Hematopoietic multipotent progenitor cell treated with erythropoietin and hydrocortisone succinate and interleukin-3 and kit ligand, for 8 days (in vitro differentiated cells): ENCODE measurements at regions not wholly inside any gene's neighbourhood (a gene's known extent, or its start where the extent isn't known, plus 50 kb on each side); places are given as distances from the start of the nearest gene placed in this dataset.
"Not testable (repeated sequence)": the region's sequence is repeated elsewhere in the genome, so short reads cannot be mapped to it uniquely, and the experiment has no call there.

Experiments used
- DNase-seq: peaks from one replicate; pipeline ENCODE4 v3.0.0-alpha.2; 2015

GRCh38 chr9:39463696-39464095 lies 108.2 kb downstream of the SPATA31A1 start:
- not testable (repeated sequence) for DNase-seq

- peak; percentile 80 for DNase-seq
Observed at GRCh38 chr9:39464122-39464777, 108.8 kb downstream of the SPATA31A1 start.

DNA sequence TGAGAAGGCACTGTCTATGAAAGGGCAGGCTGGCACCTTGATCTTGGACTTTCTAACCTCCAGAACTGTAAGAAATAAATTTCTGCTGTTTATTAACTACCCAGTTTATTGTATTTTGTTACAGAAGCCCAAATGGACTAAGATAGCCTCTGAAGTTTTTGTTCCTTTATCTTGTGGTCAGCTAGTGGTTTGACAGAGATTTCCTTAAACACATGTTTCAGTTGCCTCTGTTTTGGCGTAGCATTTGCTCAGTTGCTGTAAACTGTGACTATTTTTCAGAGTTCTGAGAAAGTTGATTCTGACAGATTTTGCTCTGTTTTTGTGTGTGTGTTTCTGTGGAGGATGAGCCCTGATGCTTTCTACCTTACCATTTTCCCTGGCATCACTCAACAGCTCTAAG lies 119.0 kb downstream of the SPATA31A1 start:
- DNase-seq, result not testable (repeated sequence)

DNA sequence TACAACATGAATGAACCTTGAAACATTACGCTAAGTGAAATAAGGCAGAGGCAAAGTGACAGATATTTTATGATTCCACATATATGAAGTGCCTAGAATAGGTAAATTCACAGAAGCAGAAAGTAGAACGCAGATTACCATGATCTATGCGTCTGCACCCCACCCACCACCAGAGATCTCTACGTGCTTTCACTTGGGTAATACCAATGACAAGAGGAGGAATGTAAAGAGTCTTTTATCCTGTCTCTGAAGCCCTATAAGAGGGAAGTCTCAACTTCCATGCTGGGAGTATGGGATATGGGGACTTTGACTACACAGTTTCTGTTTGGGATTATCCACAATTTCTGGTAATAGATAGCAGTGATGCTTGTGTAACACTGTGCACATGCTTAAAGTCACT lies 127.6 kb downstream of the SPATA31A1 start:
- DNase-seq, result not testable (repeated sequence)

DNA sequence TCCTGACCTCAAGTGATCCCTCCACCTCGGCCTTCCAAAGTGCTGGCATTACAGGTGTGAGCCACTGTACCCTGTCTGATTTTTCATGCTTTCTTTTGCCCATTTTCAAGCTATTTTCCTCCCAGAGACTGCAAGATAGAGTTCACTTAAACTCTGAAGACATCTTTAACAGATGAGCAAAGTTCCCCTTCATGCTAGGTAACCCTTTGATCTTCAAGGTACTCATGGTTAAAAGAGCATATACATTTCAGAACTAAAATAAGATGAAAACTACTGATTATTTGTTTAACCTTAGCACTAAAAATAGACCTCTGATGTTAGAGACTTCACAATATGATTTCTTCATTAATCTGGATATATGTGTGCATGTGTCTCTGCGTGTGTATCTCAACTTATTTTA lies 128.4 kb downstream of the SPATA31A1 start:
- not testable (repeated sequence) for DNase-seq

DNA sequence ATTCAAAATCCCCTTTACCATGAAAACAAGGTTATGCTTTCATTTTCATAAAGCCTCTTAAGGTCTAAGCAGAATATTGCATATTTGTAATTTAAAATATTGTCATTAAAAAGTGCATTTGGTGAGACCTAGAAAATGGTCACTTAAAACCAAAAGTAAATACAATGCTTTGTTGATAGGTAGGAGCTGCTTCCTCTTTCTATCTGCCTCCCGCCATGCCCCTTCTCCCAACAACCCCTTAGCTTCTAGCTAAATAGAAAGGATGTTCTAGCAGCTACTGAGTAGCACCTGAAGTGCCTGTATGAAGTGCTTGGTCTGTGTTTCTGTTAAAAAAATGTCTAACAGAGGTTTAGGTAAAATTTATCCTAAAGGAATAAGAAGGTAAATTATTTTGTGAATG lies 128.8 kb downstream of the SPATA31A1 start:
- DNase-seq, result not testable (repeated sequence)

DNA sequence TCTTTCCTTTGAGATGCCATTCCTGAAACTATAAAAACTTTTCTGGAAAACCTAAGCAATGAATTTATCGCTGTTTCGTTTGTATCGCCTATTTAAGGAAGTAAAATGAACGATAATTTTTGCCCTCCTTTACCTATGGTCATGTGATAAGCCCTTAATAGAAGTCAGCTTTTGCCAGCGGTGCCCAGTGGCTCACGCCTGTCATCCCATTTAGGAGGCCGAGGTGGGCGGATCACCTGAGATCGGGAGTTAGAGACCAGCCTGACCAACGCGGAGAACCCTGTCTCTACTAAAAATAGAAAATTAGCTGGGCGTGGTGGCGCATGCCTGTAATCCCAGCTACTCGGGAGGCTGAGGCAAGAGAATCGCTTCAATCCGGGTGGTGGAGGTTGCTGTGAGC lies 132.0 kb downstream of the SPATA31A1 start:
- not testable (repeated sequence) for DNase-seq

DNA sequence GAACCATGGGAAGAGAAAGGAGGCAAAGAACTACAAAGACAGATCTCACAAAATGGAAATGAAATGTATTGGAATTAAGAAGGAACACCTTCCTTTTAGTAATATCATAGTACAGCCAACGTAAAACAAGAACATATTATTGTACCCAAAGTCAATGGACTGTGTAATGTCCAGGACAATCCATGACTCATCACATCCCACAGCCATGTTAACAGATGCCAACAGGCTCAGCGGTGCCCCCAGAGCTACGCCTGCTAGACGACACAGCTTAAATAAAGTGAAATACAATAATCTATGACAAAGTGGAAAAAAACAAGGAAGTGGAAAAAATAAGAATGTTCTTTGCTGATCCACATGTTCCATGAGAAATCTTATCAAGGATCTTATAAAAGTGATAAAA lies 140.8 kb downstream of the SPATA31A1 start:
- DNase-seq, result not testable (repeated sequence)

- not testable (repeated sequence) for DNase-seq
Observed at GRCh38 chr9:39503178-39503577, 147.7 kb downstream of the SPATA31A1 start.

GRCh38 chr9:39527387-39528029 lies 172.0 kb downstream of the SPATA31A1 start:
- not testable (repeated sequence) for DNase-seq

- not testable (repeated sequence) for DNase-seq
Observed at GRCh38 chr9:39532597-39532996, 177.1 kb downstream of the SPATA31A1 start.

GRCh38 chr9:39533001-39533762 lies 177.7 kb downstream of the SPATA31A1 start:
- DNase-seq, result not testable (repeated sequence)

GRCh38 chr9:39533763-39534548 lies 178.5 kb downstream of the SPATA31A1 start:
- DNase-seq, result not testable (repeated sequence)

GRCh38 chr9:39534897-39535296 lies 179.4 kb downstream of the SPATA31A1 start:
- DNase-seq, result not testable (repeated sequence)

- DNase-seq, result not testable (repeated sequence)
Observed at GRCh38 chr9:39542157-39542556, 186.7 kb downstream of the SPATA31A1 start.

- not testable (repeated sequence) for DNase-seq
Observed at GRCh38 chr9:39545079-39545478, 189.6 kb downstream of the SPATA31A1 start.

GRCh38 chr9:39550573-39550972 lies 195.1 kb downstream of the SPATA31A1 start:
- not testable (repeated sequence) for DNase-seq

GRCh38 chr9:39551544-39551943 lies 196.1 kb downstream of the SPATA31A1 start:
- DNase-seq, result not testable (repeated sequence)

GRCh38 chr9:39552242-39552881 lies 196.9 kb downstream of the SPATA31A1 start:
- not testable (repeated sequence) for DNase-seq

- not testable (repeated sequence) for DNase-seq
Observed at GRCh38 chr9:39554352-39554751, 198.9 kb downstream of the SPATA31A1 start.

- DNase-seq, result not testable (repeated sequence)
Observed at GRCh38 chr9:39559384-39559783, 203.9 kb downstream of the SPATA31A1 start.

DNA sequence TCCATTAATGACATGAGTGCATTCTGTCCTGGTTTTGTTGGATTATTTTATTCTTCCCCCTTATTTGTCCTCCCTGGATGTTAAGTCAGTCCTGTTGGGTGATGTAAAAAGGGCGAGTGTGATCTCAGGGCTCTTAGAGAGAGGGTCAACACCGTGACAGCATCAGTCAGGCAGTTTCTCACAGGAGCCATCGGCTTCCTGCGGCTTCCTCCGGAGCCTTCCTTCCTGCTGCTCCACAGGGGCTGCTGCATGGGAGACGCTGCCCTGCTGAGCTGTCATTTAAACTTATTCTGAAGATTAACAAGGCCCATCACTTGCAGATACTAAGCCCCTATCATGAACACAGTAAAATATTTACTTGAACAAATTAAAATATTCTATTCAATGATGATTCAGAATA lies 211.3 kb downstream of the SPATA31A1 start:
- DNase-seq, result not testable (repeated sequence)
